GM18519 (cell line): ENCODE measurements at regions not wholly inside any gene's neighbourhood (a gene's known extent, or its start where the extent isn't known, plus 50 kb on each side); places are given as distances from the start of the nearest gene placed in this dataset.
A peak's percentile ranks its signal among the peaks of the same experiment; 100 is the strongest.

Experiments
- ATAC-seq: cut with Tn5 transposase; IDR thresholded peaks from one replicate; pipeline ENCODE4 v1.9.1; 2021; ENCODE audit warnings: mild to moderate bottlenecking, moderate library complexity; ENCODE audit not compliant: unreplicated experiment, low FRiP score

DNA sequence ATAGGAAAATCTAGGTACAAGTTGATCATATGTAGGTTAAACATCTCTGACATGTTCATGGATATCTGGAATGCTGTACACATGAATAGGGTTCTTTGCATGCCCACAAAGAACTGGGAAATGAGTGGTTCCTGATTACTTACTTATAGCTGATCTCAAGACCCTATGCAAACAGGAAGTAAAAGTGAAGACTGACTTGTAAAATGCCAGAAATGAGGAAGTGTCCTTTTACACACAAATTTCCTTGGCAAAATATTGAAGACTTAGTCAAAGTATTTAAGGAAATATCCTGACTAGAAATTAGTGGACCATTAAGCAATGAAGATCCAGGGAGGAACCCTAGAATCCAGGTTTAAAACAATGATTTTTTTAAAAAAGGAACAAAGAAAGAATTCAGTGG is 203.7 kb upstream of the DLGAP1 start:
- ATAC-seq: no peak

DNA sequence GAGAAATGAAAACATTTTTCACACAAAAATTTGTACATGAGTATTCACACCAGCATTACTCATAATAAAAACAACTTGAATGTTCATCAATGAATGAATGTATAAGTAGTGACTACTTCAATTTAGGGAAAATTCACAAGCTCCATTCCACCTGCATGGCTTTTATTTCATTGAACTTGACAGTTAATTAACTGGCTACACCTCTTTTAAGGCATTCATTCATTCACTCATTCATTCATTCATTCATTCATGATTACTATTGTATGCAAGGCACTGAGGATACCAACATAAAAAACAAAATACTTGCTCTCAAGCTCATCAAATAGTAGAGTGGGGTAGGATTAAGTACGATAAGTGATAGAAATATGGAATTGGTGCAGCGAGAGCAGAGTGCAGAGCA is 198.3 kb upstream of the DLGAP1 start:
- no peak for ATAC-seq

- no peak for ATAC-seq
Observed at GRCh38 chr18:4641771-4642368, 186.8 kb upstream of the DLGAP1 start.

DNA sequence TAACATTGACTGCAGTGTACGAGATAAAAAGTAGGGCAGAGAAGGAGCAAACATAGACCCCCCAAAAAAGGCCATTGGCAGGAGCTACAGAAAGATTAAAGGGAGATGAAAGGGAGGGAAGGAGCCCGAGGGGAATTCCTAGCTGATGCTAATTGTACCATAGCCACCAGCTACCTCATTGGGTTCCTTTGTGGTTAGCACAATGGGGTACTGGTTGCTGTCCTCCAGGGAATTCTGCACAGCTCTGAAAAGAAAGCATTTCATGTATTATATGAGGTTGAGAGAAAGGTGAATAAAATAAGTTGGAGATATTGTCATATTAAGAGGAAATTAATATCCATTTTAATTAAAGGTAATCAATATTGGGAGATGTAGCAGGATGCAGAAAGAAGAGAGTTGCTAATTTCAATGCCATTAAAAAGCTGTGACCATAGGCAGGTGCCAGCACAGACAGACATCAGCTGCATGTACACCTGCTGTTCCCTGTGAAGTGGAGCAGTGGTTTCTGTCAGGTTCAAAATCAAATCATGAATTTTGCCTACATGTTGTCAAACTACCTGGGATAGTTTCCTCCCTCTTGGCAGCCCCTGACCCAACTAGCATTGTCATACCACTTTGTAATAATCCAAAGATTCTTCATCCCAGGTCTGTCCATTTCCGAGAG is 185.4 kb upstream of the DLGAP1 start:
- ATAC-seq: no peak

- peak; percentile 89 for ATAC-seq
Observed at GRCh38 chr18:4639628-4640310, 184.7 kb upstream of the DLGAP1 start.

GRCh38 chr18:4638680-4639079 is 183.6 kb upstream of the DLGAP1 start:
- no peak for ATAC-seq

DNA sequence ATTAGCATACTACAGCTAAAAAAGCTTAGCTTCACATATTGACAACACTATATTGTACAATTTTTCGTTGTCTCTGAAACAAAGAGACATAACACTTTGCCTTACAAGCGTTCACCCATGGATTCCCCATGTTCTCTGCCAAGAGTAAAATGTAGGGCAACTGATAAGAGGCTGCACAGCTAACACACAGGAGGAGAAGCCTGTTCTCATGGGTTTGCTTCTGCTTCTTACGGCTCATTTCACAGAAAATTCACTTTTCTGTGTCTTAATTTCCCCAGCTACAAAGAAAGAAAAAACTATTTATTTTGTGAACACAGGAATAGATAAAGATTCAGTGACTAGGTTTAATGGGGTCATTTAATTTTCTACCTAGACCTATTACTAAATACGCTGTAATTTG is 182.8 kb upstream of the DLGAP1 start:
- ATAC-seq: no peak

- ATAC-seq: no peak
Observed at GRCh38 chr18:4636967-4637366, 181.9 kb upstream of the DLGAP1 start.

DNA sequence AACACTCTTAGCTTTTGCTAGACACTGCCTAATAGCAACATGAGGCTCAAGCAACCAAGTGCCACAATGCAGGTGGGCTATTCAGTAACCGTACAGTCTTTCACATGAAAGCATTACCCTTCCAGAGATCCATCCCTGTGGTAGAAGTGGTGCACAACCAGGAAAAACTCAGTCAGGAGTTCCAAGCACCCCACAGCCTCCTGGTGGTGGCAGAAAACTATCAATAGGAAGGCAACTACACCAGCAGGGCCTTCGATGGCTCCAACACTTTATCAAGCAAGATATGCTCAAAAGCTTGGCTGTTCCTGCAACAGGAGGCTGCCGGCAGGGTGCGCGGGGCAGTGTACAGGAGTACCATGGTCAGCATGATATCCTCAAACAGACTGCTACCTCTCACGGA is 176.1 kb upstream of the DLGAP1 start:
- ATAC-seq: no peak

DNA sequence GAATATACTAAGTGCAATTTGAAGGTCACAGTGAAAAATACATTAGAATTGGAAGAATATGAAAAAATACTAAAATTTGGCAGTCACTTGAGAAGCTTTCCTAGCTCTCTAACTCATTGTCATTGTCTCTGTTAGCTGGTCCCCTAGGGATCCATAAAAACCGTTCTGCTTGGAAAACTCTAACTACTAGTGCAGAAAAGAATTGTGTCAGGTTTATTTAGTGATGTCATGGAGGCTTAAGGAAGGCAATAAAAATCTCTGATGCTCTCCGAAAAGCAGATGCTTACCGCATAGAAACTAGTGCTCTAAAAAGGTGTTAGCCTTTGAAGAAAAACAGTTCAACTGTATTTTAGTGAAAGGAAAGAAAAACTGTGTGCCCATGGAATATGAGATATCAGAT is 150.1 kb upstream of the DLGAP1 start:
- no peak for ATAC-seq

DNA sequence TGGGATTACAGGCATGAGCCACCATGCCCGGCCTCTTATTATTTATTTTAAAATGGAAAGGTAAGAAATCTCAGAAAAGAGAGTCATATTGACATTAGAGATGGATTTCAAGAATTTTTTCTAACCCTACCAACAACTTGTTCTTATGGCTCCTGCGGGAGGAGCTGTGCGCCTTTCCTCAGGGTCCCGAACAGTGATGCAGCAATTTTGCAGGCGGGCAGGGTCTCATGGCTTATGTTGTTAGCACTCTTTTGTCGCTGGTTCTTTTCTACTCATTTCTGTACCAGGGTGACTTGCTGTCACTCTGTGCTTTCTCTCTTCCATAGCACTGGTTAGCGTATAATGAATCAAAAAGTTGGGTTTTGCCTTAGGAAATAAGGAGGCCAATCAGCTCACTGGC is 148.8 kb upstream of the DLGAP1 start:
- ATAC-seq: no peak

DNA sequence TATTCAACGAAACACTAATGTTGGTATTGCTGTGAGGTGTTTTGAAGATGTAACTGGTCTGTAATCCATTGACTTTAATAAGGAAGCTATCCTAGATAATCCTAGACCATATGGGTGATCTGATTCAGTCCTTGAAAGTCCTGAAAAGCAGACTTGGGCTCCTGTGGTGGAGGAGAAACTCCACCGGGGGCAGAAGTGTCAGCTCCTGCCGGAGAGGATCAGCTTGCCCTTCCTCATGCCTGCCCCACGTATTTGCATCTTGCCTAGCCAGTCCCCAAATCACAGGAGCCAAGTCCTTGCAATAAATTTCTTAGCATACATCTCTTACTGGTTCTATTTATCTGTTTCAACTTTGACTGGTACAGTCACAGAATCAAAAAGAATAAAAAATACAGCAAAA is 144.2 kb upstream of the DLGAP1 start:
- no peak for ATAC-seq

DNA sequence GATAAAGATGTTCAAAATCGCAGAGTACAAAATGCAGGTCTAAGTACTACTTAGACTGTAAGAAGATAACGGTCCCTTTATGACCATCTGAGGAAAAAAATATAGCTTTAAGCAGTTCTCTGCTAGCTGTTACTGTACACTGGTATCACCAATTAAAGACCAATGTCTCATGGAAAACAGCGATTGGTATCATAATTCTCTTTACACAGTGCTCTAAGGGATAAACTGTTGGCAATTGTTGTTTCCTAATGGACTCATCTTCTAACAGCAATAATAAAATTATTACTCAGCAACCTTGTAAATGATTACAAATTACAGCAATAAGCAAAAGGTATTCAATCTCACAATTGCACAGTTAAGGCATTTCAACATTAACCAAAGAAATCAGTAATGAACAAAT is 142.2 kb upstream of the DLGAP1 start:
- ATAC-seq: no peak

- no peak for ATAC-seq
Observed at GRCh38 chr18:4593895-4594294, 138.8 kb upstream of the DLGAP1 start.

DNA sequence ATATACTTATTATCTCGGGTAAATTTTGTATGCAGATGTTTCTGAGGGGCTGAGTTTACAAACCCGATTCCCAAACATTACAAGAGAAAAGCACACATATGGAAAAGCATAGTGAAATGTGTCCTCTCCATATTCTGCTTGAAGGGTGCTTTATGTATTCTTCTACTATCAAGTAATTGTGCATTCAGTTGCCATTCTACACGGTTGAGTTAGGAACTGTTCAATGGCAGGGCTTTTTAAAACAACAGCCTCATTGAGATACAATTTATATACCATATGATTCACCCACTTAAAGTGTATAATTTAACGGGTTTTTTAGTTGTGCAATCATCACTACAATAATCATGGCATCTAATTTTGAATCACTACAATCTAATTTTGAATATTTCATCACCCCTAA is 138.4 kb upstream of the DLGAP1 start:
- no peak for ATAC-seq

- ATAC-seq: no peak
Observed at GRCh38 chr18:4589056-4589800, 134.1 kb upstream of the DLGAP1 start.

GRCh38 chr18:4587204-4587603 is 132.1 kb upstream of the DLGAP1 start:
- no peak for ATAC-seq

- ATAC-seq: no peak
Observed at GRCh38 chr18:4586731-4587130, 131.6 kb upstream of the DLGAP1 start.

DNA sequence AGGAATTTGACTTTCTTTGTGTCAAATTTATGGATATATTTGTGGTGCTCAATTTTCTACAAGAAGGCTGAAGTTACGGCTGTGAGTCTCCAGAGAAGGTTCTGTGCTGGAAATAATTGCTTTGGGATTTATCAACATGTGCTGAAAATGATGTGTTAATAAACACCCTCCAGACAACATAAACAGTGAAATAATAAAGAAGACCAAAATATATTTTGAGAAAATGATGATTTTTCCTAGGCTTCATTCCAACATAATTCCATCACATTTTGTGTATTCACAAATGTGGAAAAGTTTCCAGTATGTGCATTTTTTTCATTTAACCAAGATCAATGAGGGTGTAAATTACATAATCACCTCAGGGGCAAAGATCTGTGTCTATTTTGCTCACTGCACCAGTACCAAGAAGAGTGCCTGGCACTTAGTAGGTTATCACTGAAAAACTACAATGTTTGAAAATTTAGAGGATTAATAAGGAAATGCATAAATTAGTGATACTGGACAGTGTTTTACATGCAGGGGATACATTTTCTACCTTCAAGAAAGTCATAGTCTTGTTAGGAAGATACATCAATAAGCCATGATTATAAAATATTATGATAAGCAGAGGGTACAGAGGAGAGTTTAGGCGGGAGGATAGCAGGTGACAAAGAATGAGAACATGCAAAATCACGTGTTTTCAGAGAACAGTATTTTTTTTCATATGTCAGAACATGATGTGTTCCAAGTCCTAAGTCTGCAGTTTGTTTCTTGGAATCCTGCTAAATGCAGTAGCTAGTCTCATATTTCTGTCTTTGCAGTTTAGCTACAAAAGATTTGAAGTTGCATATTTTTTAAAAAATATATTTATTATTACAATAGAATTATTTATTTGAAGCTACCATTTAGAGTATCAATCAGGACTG is 127.6 kb upstream of the DLGAP1 start:
- ATAC-seq: no peak

- no peak for ATAC-seq
Observed at GRCh38 chr18:4581966-4582365, 126.9 kb upstream of the DLGAP1 start.
